PC-3 (cell line): ENCODE measurements at regions not wholly inside any gene's neighbourhood (a gene's known extent, or its start where the extent isn't known, plus 50 kb on each side); places are given as distances from the start of the nearest gene placed in this dataset.

Source experiments
- EZH2 ChIP-seq: fragments of 300-600 bp; sonication (generic); IDR thresholded peaks from one replicate; pipeline ENCODE4 v1.6.1; 2017; ENCODE audit warnings: antibody characterized with exemption, mild to moderate bottlenecking, low read length; ENCODE audit not compliant: unreplicated experiment
- EZH2phosphoT487 ChIP-seq: fragments of 300-600 bp; sonication (generic); IDR thresholded peaks from 2 replicates; pipeline ENCODE4 v1.6.1; 2018; ENCODE audit warnings: mild to moderate bottlenecking, antibody characterized with exemption, low read length, borderline replicate concordance
- TF ChIP-seq, protein P1 (sequence below): fragments of 300-600 bp; sonication (generic); conservative IDR thresholded peaks from 2 replicates; pipeline ENCODE4 v1.5.1; 2017; ENCODE audit warnings: antibody characterized with exemption, low read depth, mild to moderate bottlenecking, low read length

DNA sequence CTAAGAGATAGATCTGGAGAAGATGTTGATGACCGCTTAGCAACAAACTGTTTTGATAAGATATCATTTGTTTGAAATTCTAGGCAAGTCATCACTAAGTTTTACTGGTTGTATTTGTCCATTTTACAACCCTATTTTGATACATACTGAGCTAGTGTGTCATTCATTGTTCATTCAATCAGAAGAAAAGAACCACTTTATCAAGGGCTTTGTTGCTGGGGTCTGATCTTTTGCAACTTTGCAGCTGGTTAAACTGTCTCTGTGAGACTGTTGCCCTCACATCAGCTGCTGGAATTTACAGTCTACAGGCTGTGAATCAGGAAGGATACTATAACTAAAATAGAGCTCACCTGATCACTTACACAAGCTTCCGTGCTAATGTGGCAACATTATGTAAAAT lies 290.5 kb downstream of the RFC3 start:
- TF ChIP-seq, protein P1, sequence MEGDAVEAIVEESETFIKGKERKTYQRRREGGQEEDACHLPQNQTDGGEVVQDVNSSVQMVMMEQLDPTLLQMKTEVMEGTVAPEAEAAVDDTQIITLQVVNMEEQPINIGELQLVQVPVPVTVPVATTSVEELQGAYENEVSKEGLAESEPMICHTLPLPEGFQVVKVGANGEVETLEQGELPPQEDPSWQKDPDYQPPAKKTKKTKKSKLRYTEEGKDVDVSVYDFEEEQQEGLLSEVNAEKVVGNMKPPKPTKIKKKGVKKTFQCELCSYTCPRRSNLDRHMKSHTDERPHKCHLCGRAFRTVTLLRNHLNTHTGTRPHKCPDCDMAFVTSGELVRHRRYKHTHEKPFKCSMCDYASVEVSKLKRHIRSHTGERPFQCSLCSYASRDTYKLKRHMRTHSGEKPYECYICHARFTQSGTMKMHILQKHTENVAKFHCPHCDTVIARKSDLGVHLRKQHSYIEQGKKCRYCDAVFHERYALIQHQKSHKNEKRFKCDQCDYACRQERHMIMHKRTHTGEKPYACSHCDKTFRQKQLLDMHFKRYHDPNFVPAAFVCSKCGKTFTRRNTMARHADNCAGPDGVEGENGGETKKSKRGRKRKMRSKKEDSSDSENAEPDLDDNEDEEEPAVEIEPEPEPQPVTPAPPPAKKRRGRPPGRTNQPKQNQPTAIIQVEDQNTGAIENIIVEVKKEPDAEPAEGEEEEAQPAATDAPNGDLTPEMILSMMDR = no peak
- TF ChIP-seq EZH2 (no peak), EZH2phosphoT487 (no peak)
